NCI-H2029 treated with DMSO at 0.1 percent for 48 hours (cell line): ENCODE measurements at regions not wholly inside any gene's neighbourhood (a gene's known extent, or its start where the extent isn't known, plus 50 kb on each side); places are given as distances from the start of the nearest gene placed in this dataset.
"Not testable (repeated sequence)": the region's sequence is repeated elsewhere in the genome, so short reads cannot be mapped to it uniquely, and the experiment has no call there.

Experiments used
- DNase-seq: peaks from one replicate; lab custom pipeline; 2025; lab: John Stamatoyannopoulos, UW

DNA sequence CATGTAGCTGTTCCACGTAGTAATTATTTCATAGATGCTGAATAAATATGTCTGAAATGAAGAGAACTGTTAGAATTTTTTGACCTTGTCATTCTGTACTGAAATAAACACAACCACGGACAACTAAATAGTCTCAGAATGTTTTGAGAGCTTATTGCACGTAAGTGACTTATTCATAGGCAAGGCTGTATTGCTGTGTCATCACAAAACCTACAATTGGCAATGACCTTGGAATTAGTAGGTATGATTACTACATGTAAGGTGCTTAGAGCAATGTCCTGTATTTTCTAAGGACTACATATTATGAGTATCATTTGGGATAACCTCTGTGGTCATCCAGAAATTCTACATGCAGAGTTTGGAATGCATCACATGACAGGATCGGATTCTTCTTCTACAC is 237.2 kb upstream of the PUDP start:
- DNase-seq, result no peak

DNA sequence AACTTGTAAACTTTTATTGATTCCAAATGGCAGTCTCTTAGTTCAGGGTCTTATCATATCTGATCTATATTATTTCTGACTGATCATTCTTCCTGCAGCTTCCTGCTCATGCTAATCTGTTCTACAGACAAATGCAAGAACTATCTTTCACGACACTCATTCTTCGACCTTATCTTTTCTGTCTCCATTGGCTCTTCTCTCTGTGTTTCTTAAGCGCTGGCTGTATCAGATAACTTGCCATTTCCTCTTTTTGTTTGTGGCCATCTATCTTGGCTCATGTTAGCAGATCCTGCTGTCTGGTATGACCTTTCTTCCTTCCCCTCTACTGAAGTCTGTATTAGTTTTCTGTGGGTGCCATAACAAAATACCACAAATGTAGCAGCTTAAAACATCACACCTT is 230.5 kb upstream of the PUDP start:
- no peak for DNase-seq

DNA sequence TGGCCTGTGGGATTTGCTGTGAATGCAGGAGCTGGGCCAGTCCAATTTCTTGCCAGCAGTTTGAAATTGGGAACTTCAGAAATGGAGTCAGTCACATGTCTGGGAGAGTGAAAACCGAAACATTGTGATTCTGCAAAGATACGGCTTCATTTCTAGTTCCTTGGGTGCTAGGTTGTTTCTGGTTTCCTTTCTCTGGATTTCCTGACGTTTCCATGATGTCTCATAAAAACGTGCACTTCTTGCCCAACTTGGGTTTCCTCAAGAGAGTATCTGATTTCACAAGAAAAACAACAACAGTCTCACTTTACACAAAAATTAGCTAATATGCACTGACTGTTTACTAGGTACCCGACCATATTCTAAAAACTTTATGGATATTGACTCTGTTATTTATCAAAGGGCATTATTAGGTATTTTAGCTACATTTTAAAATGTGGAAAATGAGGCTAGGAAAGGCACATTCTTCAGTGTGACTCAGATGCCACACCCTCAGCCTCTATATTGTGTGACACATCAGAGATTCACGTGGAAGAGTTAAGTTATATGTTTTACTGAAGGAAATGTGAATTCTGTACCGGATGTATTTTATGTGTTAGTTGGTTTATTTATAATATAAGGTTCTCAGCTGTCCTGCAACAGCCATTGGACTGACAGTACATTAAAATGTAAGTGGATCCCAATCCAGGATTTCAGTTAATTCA is 225.0 kb upstream of the PUDP start:
- DNase-seq, result no peak

DNA sequence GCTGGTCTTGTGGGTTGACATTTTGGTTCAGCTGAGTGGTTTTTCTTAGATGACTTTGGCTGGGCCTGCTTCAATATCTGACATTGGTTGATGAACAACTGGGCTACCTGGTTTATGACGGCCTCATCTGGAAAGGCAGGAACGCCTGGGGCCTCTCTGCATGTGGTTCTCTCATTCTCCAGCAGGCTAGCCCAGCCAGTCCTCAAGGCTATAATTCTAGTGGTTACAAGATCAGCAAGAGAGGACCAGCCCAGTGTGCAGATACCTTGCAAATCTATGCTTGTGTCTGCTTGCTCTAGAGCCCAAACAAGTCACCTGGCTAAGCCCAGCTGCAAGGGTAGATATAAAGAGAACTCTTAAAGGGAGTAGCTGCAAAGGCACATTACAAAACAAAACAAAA is 214.2 kb upstream of the PUDP start:
- DNase-seq, result no peak

DNA sequence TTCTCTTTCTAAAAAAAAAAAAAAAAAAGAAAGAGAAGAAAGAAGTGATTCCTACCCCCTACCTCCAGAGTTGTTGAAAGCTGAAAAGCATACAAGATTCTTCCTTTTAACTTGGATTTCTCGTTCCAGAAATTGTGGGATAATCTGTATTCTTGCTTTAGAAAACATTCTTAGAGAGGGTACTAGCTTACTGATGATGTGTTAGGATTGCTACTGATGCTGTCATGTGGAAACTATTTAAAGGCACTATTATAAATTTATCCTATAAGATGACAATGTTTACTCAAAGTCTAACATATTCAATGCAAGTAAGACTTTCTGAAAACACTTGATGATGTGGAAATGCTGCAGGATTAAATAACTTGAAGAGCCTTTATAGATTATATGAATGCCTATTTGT is 204.0 kb upstream of the PUDP start:
- no peak for DNase-seq

DNA sequence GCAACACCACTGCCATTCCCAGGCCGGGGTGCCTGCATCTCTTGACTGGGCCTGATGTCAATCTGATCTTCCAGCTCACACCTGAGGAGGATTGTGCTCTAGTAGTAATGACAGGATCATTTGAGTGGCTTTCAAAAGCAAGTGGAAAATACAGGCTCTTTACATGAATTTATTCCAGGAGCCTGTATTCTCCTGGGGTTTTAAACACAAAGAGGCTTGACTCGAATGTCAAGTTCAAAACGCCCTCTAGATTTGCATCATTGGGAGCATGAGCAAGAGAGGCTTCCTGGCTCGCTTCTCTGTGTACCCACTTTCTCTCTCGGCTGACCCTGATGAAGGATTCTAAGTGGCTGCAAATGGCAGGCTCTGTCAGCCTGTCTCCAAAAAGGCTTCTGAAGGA is 199.5 kb upstream of the PUDP start:
- DNase-seq, result no peak

DNA sequence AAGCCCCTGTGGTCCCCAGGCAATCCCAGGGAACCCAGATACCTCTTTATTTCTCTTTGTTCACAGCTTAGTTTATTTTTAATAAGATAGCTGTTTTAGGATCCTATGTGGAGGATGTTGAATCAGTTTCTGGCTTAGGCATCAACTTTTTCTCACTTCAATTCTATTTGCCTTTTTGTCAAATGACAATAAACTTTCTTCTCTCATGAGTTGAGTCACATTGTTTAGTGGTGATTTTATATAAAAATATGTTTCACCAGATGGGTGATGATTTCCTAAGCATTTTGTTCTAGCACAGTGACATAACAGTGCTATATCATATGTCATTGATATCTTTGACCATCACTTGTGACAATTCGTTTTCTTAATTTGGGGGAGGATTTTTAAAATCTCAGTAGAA is 198.1 kb upstream of the PUDP start:
- no peak for DNase-seq

DNA sequence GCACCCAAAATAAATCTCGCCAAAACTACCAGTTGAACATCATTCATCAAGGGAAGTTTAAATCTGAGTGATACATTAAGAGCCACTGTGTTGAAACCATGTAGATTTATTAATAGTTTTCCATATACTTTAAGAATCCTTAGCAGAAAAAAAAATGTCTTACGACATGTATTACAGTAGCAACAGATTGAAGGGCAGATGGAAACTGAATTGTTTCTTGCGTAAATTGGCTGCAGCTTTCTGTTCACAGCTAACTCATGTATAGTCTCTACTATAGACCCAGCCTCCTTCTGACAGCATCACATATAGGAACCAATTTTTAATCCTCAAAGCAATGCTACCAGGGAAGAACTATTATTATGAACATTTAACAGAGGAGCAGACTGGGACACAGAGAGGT is 195.2 kb upstream of the PUDP start:
- no peak for DNase-seq

DNA sequence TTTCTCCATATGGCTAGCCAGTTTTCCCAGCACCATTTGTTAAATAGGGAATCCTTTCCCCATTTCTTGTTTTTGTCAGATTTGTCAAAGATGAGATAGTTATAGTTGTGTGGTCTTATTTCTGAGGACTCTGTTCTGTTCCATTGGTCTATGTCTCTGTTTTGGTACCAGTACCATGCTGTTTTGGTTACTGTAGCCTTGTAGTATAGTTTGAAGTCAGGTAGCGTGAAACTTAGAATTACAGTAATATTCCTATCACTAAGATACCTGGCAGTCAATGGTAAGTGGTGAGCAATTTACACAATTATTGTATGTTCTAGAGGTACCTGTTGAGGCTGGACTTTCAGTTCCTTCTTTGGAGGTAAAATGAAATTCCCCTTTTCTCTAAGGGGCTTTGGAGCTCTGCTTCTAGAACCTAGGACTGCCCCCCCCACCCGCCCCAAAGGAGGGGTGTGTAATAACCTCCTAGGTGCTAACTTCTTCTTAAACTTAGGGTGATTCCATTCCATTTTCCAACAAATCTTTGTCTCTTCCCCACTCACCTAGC is 187.9 kb upstream of the PUDP start:
- DNase-seq, result not testable (repeated sequence)

DNA sequence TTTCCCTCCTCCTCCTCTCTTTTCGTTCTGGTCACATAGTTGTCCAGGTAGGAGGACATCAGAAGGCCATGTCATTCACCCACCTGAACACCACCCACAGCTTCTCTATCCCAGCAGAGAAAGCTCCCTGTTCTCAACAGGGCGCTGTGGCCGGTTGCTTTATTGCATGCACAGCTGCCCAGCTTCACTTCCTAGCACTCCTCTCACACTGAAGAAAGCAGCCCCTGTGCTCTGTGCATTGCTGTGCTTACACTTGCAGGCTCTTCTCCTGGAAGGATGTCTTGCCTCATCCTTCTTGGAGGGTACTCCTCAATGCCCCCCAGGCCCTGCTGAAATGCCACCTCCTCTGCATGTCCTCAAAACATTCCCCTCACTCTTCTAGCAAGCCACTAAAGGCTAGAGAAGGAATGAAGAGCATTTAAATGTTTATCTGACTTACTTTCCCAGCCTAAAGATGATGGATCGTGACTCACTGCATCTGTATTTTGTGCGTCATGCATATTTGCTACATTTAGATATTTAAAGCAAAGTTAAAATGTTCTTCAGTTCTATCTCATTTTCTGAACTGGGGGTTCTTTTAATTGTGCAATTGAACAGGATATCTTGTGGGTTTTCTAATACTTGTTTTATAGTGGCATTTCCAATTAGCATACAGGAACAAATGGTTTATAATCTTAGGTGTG is 186.4 kb upstream of the PUDP start:
- DNase-seq, result no peak

DNA sequence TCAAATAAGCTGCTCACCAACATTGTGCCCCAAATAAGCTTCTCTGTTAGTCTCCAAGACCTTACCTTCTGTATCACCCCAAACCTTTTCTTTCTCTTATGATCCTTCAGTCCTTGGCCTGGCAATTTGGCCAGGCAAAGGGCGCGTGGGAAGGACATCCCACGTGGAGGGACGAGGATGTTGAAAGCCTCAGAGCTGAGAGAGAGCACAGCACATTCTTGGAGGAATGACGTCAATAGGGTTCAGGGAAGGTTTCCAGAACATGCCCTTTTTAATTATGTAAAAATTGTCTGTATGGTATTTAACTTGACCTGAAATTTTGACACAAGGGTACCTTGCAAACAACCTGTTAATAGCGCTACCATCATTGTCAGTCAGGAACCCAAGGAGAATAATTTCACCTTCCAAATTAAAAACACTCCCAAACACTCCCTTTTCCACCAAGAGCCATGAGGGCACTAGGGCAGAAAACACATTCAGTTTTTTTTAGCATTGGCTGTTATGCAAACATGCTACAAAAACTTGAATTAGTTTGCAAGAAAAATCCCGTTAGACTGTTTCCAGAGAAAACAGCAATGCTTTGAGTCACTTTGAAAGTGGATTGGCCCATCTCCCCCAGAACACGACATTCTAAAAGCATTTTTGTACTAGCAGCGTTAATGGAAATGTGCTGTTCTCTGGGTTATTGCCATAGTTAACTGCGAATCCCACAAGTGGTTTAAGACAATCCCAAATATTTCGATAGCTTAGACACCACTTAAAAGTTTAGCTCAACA is 183.2 kb upstream of the PUDP start:
- no peak for DNase-seq

DNA sequence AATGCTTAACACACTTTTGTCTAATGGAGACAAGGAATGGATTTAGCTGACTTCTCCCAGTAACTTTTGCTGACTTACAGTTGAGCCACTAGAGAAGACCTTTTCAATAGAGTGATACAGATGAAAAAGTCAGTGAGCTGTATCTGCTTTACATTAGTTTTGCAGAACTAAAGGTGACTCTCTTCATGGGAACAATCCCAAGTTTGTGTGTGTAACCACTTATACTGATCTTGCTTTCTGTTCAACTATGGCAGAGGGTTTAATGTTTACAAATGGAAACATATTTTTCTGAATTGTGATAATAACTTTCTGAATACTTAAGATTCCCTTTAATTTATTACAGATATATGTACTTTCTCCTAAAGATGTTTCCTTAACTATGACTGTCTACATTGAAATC is 182.6 kb upstream of the PUDP start:
- no peak for DNase-seq

DNA sequence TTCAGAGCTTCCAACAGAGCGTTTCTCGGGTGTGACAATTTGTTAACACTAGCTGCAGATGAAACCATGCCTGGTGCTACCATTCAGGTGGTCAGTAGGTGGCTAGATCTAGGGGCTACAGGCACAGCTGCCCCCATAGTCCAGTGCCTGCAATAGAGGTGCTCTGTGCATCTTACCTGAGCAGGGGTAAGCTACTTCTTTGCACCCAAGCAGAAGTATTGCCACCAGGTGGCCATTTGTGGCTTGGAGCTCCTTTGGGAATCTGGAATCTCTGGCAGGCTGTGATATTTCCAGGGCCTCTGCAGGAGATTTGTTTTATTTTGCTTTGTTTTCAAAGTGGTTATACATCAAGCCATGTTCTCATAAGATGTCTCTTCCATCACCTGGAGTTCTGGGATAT is 170.7 kb upstream of the PUDP start:
- DNase-seq, result no peak

DNA sequence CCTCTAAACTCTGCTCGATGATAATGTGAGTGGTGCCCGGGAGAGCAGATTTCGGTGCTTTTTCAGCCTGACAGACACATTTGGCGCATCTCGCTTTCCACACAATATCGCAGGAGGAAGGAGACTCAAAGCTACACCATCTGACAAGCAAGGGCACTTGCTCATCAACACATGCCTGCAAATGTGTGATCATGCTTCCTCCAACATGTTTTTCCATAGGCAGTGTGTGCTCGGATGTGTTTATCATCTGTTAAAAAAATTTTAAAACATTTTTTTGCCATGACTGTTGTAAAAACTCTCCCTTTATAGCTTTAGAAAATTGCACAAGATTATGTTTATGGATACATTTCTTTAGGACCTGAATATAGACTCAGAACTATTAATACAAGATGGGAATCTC is 170.3 kb upstream of the PUDP start:
- DNase-seq, result no peak

DNA sequence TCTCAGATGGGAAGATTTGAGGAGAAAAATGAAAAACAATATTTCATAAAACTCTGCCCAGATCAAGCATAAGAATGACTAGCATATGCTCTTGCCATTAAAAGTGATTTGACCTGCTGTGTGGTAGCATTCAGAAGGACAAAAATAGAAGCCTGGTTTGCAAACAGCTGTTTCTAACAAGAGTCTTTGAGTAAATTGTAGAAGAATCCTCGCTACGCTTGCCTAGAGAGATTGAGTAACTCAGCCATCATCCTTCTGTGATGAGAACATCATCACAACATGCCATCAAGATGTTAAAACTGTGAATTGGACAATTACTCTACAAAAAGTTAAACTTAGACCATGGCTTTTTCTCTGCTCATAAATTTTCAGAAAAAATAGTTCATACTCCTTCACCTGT is 168.9 kb upstream of the PUDP start:
- no peak for DNase-seq

DNA sequence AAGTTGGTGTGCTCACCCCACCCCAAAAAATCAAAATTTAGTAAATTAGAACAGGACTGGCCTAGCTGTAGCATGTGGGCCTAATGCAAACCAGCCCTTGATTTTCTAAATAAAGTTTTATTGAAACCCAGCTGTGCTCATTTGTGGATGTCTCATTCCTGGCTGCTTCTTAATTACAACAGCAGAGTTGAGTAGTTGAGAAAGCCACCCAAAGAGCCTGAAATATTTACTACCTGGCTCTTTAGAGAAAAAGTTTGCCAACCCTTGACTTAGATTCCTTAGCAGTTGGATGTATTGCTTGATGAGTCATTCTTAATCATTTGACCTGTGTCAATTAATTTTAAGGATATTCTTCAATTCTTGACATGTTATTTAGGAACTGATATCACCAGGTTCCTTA is 168.3 kb upstream of the PUDP start:
- no peak for DNase-seq

DNA sequence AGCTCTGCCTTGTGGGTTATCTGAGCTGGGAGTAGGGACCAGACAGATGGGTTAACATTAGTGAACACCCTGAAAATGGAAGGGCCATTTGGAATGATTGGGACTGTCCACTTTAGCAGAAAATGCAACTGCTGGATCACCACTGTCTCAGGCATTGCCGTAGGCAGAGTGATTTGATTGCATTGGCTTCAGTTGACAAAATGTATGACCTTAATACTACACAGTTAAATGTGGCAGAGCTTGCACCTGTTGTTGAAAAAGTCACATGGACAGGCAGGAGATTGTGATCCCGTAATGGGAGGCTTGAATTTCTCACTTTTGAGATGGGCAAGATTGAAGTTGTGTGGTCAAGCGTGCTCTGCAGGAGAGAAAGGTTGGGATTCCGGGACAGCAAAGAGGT is 166.5 kb upstream of the PUDP start:
- no peak for DNase-seq

DNA sequence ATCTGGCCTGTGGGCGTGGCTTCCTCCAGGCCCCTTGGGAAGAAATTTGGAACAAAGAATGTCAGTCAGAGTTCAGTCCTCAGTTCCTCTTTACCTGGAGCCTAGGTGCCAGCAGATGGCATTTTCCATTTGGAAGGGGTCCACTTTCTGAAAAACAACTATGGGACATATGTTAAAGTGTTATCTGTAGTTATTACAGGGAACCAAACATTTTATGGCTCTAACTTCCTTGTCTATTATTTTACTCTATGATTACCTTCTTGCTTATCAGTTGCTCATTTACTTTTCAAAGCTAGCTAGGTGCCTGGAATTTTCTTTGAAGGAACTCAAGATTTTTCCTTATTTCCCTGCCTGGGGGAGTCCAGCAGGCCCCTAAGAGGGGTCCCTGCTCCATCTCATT is 159.8 kb upstream of the PUDP start:
- no peak for DNase-seq

DNA sequence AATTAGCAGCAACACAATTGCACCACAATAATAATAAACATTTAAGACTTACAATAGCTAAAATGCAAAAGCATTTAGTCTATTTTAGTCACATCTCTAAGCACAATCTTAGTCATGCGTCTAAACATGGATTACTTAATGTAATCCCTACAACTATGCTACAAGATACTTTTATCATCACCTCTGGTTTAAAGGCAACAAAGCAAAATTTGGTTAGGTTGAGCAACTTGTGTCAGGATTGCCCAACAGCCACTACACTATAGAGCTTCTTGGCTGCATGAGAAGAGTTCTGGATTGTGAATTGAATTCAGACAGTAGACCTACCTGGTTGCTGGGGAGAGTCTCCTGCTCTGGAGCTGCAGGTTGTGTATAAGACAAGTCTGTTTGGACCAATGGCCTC is 146.5 kb upstream of the PUDP start:
- no peak for DNase-seq

DNA sequence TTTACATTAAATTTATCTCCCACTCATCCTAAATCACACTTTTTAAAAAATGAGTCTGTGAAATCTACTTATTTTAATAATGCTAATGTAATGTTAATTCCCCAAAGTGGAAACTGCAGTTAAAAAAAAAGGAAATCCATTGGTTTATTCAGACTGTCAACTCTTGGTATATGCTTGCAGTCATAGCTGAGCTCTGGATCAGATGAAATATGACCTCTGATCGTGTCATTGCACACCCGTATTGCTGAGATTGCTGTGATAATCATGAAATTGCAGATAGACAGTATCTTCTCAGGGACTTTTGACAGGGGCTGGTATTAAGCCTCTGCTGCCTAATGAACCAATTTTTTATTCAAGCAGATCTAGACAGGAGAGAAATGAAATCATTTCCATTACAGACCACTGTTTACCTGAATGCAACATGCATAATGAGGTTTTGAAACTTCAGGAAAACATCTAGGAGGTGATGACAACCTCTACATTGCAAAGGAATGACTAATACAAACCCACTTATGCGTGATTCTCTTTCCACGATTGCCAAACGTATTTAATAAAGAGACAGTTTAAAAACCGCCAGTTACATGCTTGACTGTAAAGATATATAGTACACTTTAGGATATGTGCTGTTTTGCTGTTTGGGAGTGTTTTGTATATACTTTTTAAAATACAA is 138.3 kb upstream of the PUDP start:
- no peak for DNase-seq

DNA sequence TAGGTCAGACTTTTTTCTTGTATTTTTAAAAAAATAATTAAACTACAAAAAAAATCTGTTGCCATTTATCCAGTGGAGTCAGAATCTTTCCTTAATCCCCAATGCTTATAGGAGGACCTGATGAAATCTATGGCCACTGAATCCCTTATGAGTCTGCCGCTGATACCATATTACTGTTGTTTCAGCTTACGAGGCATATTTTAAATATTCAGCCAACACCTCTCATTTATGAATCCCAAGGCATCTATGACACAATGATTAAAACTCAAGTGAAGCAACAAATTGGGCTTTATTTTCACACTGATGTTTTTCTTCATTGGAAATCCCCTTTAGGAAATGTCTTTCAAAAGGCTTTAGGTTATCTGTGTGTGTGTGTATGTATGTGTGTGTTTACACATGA is 137.8 kb upstream of the PUDP start:
- no peak for DNase-seq

DNA sequence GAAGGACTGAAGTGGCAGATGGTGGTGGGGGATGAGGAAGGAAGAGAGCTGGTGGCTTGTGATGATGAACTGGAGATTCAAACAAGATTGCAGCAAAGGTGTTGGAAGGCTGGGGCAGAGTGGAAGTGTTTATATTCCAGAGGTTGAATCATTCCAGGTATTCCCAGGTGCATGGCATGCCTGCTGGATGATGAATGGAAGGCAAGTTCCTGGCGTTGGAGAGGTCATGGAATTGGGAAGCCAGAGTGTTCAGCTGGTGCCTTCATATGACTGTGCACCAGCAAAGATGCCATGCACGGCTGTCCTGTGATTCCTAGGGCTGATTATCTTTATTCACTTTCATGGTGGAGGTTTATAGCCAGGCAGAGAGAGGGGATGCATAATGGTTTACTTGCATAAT is 135.8 kb upstream of the PUDP start:
- no peak for DNase-seq

DNA sequence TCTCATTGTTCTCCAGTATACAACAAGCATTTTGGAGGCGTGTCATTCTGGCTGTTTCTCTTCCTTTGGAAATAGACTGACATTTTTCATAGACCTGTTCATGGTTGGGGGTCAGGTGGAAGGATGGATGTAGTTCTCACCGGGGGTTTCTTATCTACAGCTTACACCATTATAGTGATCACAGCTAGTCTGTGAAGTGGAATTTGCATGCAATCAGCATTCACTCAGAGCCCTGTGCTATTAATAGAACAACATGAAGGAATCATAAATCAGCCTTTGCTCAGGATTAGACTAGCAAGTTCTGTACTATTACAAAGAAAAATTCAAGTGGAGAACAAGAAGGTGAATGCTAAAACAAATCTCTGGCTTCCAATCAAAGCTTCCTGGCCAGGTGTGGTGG is 132.6 kb upstream of the PUDP start:
- no peak for DNase-seq
